GM12875 (cell line): ENCODE measurements at regions not wholly inside any gene's neighbourhood (a gene's known extent, or its start where the extent isn't known, plus 50 kb on each side); places are given as distances from the start of the nearest gene placed in this dataset.

Experiments
- H3K4me3 ChIP-seq: one replicate; pipeline ENCODE4 v1.5.1; 2011; ENCODE audit warnings: low read depth, low read length, control low read depth
- CTCF ChIP-seq: IDR thresholded peaks from 2 replicates; pipeline ENCODE4 v1.5.1; 2011; ENCODE audit warnings: low read depth, mild to moderate bottlenecking, control low read depth, inconsistent platforms, low read length, moderate library complexity, borderline replicate concordance; ENCODE audit not compliant: insufficient read depth

- TF ChIP-seq CTCF, result no peak
- no peak overlapping the region for H3K4me3 ChIP-seq
Observed at GRCh38 chr18:47506897-47507296, 255.4 kb upstream of the SKOR2 start.

- H3K4me3 ChIP-seq, result no peak overlapping the region
- no peak for TF ChIP-seq CTCF
Observed at GRCh38 chr18:47501946-47502345, 250.5 kb upstream of the SKOR2 start.

- no peak for TF ChIP-seq CTCF
- H3K4me3 ChIP-seq, result no peak overlapping the region
Observed at GRCh38 chr18:47500930-47501329, 249.5 kb upstream of the SKOR2 start.

- no peak overlapping the region for H3K4me3 ChIP-seq
- no peak for TF ChIP-seq CTCF
Observed at GRCh38 chr18:47492691-47493090, 241.2 kb upstream of the SKOR2 start.

GRCh38 chr18:47490882-47491281 is 239.4 kb upstream of the SKOR2 start:
- no peak overlapping the region for H3K4me3 ChIP-seq
- no peak for TF ChIP-seq CTCF

- no peak for TF ChIP-seq CTCF
- no peak overlapping the region for H3K4me3 ChIP-seq
Observed at GRCh38 chr18:47485221-47485797, 233.8 kb upstream of the SKOR2 start.

GRCh38 chr18:47484068-47484467 is 232.6 kb upstream of the SKOR2 start:
- TF ChIP-seq CTCF, result no peak
- no peak overlapping the region for H3K4me3 ChIP-seq
